Spleen (tissue), 7 donors: ENCODE measurements at regions not wholly inside any gene's neighbourhood (a gene's known extent, or its start where the extent isn't known, plus 50 kb on each side); places are given as distances from the start of the nearest gene placed in this dataset.

Experiments used
- POLR2A ChIP-seq, 3 donors: fragments of 450-650 bp; IDR thresholded peaks; one replicate each; pipeline ENCODE4 v1.5.1; 2017; ENCODE audit warnings: antibody characterized with exemption in 3 of 3, mild to moderate bottlenecking in 1 of 3
- POLR2AphosphoS5 ChIP-seq, 3 donors: sonication (generic); formaldehyde crosslinking; IDR thresholded peaks; one replicate each; pipeline ENCODE4 v1.5.1; 2017; ENCODE audit warnings: antibody characterized with exemption in 3 of 3
- TF ChIP-seq, protein P1 (sequence below), 11 experiments: fragments of 200-600 bp in 7 of 11; fragments of 450-650 bp in 4 of 11; sonication (generic) in 4 of 11; IDR thresholded peaks in 8 of 11; conservative IDR thresholded peaks in 3 of 11; 1 replicate in 7 of 11; 2 replicates in 4 of 11; pipeline versions ENCODE4 v1.4.0 to v1.8.0; 2016 to 2021; ENCODE audit warnings: antibody characterized with exemption in 11 of 11, inconsistent platforms in 4 of 11, mild to moderate bottlenecking in 1 of 11
- donor health status: DM: no; HTN: no; CAD: no; lungs with moderate emphysema.
- donor health status: DM: no; HTN: no; CAD: no.
- donor health status: DM: no; HTN: no; CAD: no.

DNA sequence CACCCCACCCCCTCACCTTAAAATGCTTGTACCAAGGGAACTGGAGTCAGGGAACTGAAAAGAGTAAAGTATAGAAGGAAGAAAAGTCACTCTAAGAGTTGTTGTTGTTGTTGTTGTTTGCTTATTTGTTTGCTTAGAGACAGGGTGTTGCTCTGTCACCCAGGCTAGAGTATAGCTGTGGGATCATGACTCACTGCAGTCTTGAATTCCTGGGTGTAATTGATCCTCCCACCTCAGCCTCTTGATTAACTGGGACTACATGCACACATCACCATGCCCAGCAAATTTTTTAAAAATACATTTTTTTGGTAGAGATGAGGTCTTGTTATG is 681.6 kb upstream of the GJE1 start:
- TF ChIP-seq POLR2A (IDR thresholded peaks at IDR 0.05) (no peak), POLR2AphosphoS5 (IDR thresholded peaks at IDR 0.05) (no peak)
- TF ChIP-seq, protein P1, sequence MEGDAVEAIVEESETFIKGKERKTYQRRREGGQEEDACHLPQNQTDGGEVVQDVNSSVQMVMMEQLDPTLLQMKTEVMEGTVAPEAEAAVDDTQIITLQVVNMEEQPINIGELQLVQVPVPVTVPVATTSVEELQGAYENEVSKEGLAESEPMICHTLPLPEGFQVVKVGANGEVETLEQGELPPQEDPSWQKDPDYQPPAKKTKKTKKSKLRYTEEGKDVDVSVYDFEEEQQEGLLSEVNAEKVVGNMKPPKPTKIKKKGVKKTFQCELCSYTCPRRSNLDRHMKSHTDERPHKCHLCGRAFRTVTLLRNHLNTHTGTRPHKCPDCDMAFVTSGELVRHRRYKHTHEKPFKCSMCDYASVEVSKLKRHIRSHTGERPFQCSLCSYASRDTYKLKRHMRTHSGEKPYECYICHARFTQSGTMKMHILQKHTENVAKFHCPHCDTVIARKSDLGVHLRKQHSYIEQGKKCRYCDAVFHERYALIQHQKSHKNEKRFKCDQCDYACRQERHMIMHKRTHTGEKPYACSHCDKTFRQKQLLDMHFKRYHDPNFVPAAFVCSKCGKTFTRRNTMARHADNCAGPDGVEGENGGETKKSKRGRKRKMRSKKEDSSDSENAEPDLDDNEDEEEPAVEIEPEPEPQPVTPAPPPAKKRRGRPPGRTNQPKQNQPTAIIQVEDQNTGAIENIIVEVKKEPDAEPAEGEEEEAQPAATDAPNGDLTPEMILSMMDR (IDR thresholded peaks at IDR 0.05 in 8 of 11, conservative IDR thresholded peaks at IDR 0.05 in 3 of 11) = no peak
